WTC11 (cell line): ENCODE measurements at regions not wholly inside any gene's neighbourhood (a gene's known extent, or its start where the extent isn't known, plus 50 kb on each side); places are given as distances from the start of the nearest gene placed in this dataset.
"Not testable (repeated sequence)": the region's sequence is repeated elsewhere in the genome, so short reads cannot be mapped to it uniquely, and the experiment has no call there.

Experiments
- ATAC-seq: fragments of 200-7000 bp; cut with Tn5 transposase; 2 replicates; pipeline ENCODE4 v1.10.0; 2021; ENCODE audit warnings: mild to moderate bottlenecking, moderate library complexity
- CTCF ChIA-PET: fragments of 300-600 bp; sonication (Branson Sonifier 250); formaldehyde crosslinking; loops from one replicate; lab custom pipeline; 2021; ENCODE audit warnings: antibody characterized with exemption; lab: Charles Lee
- POLR2A ChIA-PET: fragments of 350-600 bp; sonication (Branson Sonifier 250); formaldehyde crosslinking; loops from one replicate; lab custom pipeline; 2021; ENCODE audit warnings: antibody characterized with exemption; lab: Charles Lee
- DNase-seq: peaks from one replicate; pipeline ENCODE4 v3.0.0; 2021; ENCODE audit warnings: low spot score
- H3K27ac Mint-ChIP-seq: 2 replicates; pipeline ENCODE4 v1.8.0; 2021; ENCODE audit warnings: mixed read lengths
- H3K27me3 Mint-ChIP-seq: 2 replicates; pipeline ENCODE4 v1.8.0; 2021; ENCODE audit warnings: low read depth, mild to moderate bottlenecking, moderate library complexity, mixed read lengths
- H3K36me3 Mint-ChIP-seq: 2 replicates; pipeline ENCODE4 v1.8.0; 2021; ENCODE audit warnings: mixed read lengths
- H3K4me1 Mint-ChIP-seq: 2 replicates; pipeline ENCODE4 v1.8.0; 2022; ENCODE audit warnings: mixed read lengths
- H3K4me3 Mint-ChIP-seq: 2 replicates; pipeline ENCODE4 v1.8.0; 2021; ENCODE audit warnings: mild to moderate bottlenecking, moderate library complexity, mixed read lengths
- H3K9me3 Mint-ChIP-seq: 2 replicates; pipeline ENCODE4 v1.8.0; 2021; ENCODE audit warnings: mixed read lengths
- ESRRA ChIP-seq: sonication (generic); formaldehyde crosslinking; IDR thresholded peaks from 2 replicates; pipeline ENCODE4 v1.8.1; 2022; ENCODE audit warnings: mild to moderate bottlenecking, missing genetic modification reagents, borderline replicate concordance
- GABPB1 ChIP-seq: sonication (generic); formaldehyde crosslinking; IDR thresholded peaks from 2 replicates; pipeline ENCODE4 v1.8.1; 2023; ENCODE audit warnings: mild to moderate bottlenecking, missing genetic modification reagents
- HMGA2 ChIP-seq: fragments of 250-450 bp; sonication (Bioruptor Pico); IDR thresholded peaks from 2 replicates; pipeline ENCODE4 v1.4.0; 2021; ENCODE audit warnings: mild to moderate bottlenecking, moderate library complexity
- RORB ChIP-seq: fragments of 250-450 bp; sonication (Bioruptor Pico); IDR thresholded peaks from 2 replicates; pipeline ENCODE4 v1.9.0; 2021; ENCODE audit warnings: mild to moderate bottlenecking
- TEAD4 ChIP-seq: sonication (generic); formaldehyde crosslinking; IDR thresholded peaks from 2 replicates; pipeline ENCODE4 v1.8.0; 2022; ENCODE audit warnings: mild to moderate bottlenecking, missing genetic modification reagents
- ZNF219 ChIP-seq: sonication (generic); formaldehyde crosslinking; IDR thresholded peaks from 2 replicates; pipeline ENCODE4 v1.8.0; 2023; ENCODE audit warnings: missing genetic modification reagents, mild to moderate bottlenecking, borderline replicate concordance
- ZNF423 ChIP-seq: fragments of 250-450 bp; sonication (Bioruptor Pico); IDR thresholded peaks from 2 replicates; pipeline ENCODE4 v2.1.2; 2022; ENCODE audit warnings: mild to moderate bottlenecking, moderate library complexity
- TF ChIP-seq, protein P1 (sequence below): sonication (generic); formaldehyde crosslinking; IDR thresholded peaks from 2 replicates; pipeline ENCODE4 v1.8.1; 2023; ENCODE audit warnings: mild to moderate bottlenecking, missing genetic modification reagents, borderline replicate concordance
- TF ChIP-seq, protein P2 (sequence below): fragments of 250-450 bp; sonication (Bioruptor Pico); conservative IDR thresholded peaks from 2 replicates; pipeline ENCODE4 v1.9.0; 2021; ENCODE audit warnings: mild to moderate bottlenecking
- TF ChIP-seq, protein P3 (sequence below): sonication (generic); formaldehyde crosslinking; IDR thresholded peaks from 2 replicates; pipeline ENCODE4 v1.8.1; 2022; ENCODE audit warnings: low read depth, mild to moderate bottlenecking, moderate library complexity, missing genetic modification reagents, borderline replicate concordance
- TF ChIP-seq, protein P4 (sequence below): sonication (generic); formaldehyde crosslinking; IDR thresholded peaks from 2 replicates; pipeline ENCODE4 v1.8.0; 2022; ENCODE audit warnings: mild to moderate bottlenecking, missing genetic modification reagents
- TF ChIP-seq, protein P5 (sequence below): fragments of 250-450 bp; sonication (Bioruptor Pico); IDR thresholded peaks from 2 replicates; pipeline ENCODE4 v1.8.0; 2021; ENCODE audit warnings: mild to moderate bottlenecking

DNA sequence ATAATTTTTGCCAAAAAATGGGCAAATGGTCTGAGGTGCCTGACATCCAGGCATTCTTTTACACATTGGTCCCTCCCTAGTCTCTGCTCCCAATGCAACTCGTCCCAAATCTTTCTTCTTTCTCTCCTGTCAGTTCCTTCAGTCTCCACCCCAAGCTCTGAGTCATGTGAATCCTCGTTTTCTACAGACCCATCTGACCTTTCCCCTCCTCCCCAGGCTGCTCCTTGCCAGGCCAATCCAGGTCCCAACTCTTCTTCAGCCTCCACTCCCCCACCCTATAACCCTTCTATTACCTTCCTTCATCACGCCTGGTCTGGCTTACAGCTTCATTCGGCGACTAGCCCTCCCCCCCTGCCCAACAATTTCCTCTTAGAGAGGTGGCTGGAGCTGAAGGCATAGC is 55.3 kb downstream of the BBS10 start:
- CTCF ChIA-PET, H3K4me3 Mint-ChIP-seq, ATAC-seq, H3K27ac Mint-ChIP-seq, DNase-seq, H3K9me3 Mint-ChIP-seq, POLR2A ChIA-PET, H3K4me1 Mint-ChIP-seq, H3K27me3 Mint-ChIP-seq: not testable (repeated sequence)
- peaks cover 25% of the 10 kb centered on the region for H3K36me3 Mint-ChIP-seq

DNA sequence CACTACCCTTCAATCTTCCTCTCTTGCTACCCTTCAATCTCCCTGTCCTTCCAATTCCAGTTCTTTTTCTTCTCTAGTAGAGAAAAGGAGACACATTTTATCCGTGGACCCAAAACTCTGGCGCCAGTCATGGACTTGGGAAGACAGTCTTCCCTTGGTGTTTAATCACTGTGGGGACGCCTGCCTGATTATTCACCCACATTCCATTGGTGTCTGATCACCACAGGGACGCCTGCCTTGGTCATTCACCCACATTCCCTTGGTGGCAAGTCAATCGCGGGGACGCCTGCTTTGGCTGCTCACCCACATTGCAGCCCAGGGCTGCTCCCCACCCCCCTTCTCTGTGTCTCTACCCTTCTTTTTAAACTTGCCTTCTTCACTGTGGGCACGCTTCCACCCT is 55.9 kb downstream of the BBS10 start:
- CTCF ChIA-PET, H3K4me3 Mint-ChIP-seq, POLR2A ChIA-PET, H3K27ac Mint-ChIP-seq, DNase-seq, H3K27me3 Mint-ChIP-seq, ATAC-seq, H3K4me1 Mint-ChIP-seq, H3K9me3 Mint-ChIP-seq: not testable (repeated sequence)
- H3K36me3 Mint-ChIP-seq, result peaks cover 25% of the 10 kb centered on the region

DNA sequence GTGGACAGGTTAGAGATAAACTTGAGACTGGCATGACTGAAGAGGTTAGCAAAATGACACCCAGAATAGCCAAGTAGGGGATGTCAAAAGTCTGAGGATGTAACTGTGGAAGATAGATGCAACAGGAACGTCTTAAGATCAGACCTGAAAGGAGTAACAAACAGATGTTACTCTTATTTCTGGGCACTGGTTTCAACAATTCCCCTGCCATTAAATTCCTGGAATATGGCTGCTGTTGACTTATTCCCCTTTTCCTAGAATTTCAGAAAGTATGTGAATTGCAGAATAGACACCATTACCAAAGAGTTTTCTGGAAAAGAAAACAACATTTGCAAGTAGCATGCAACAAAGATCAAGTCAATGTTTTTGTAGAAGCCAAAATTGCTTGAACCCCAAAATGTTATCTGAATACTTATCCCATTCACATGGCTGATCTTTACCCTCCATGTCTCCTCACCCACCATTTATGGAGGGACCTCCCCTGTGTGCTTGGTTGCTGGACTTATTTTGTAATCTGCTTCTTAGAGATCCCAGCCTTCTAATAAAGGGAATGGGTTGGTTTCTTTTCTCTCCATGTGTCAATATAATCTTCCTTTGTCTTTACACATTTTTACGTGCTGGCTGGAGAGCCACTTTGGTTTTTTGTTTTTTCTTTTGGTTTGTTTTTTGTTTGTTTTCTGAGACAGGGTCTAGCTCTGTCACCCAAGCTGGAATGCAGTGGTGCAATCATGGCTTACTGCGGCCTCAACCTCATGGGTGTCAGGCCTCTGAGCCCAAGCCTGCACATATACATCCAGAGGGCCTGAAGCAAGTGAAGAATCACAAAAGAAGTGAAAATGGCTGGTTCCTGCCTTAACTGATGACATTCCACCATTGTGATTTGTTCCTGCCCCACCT is 57.0 kb downstream of the BBS10 start:
- no peak for DNase-seq
- no peak overlapping the region for H3K4me3 Mint-ChIP-seq
- ChIA-PET POLR2A (no interaction called here), CTCF (no interaction called here)
- no peaks in the 10 kb centered on the region for H3K27me3 Mint-ChIP-seq
- TF ChIP-seq, protein P1, sequence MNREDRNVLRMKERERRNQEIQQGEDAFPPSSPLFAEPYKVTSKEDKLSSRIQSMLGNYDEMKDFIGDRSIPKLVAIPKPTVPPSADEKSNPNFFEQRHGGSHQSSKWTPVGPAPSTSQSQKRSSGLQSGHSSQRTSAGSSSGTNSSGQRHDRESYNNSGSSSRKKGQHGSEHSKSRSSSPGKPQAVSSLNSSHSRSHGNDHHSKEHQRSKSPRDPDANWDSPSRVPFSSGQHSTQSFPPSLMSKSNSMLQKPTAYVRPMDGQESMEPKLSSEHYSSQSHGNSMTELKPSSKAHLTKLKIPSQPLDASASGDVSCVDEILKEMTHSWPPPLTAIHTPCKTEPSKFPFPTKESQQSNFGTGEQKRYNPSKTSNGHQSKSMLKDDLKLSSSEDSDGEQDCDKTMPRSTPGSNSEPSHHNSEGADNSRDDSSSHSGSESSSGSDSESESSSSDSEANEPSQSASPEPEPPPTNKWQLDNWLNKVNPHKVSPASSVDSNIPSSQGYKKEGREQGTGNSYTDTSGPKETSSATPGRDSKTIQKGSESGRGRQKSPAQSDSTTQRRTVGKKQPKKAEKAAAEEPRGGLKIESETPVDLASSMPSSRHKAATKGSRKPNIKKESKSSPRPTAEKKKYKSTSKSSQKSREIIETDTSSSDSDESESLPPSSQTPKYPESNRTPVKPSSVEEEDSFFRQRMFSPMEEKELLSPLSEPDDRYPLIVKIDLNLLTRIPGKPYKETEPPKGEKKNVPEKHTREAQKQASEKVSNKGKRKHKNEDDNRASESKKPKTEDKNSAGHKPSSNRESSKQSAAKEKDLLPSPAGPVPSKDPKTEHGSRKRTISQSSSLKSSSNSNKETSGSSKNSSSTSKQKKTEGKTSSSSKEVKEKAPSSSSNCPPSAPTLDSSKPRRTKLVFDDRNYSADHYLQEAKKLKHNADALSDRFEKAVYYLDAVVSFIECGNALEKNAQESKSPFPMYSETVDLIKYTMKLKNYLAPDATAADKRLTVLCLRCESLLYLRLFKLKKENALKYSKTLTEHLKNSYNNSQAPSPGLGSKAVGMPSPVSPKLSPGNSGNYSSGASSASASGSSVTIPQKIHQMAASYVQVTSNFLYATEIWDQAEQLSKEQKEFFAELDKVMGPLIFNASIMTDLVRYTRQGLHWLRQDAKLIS (CRISPR knock-in tag), result no peak
- TF ChIP-seq, protein P2, sequence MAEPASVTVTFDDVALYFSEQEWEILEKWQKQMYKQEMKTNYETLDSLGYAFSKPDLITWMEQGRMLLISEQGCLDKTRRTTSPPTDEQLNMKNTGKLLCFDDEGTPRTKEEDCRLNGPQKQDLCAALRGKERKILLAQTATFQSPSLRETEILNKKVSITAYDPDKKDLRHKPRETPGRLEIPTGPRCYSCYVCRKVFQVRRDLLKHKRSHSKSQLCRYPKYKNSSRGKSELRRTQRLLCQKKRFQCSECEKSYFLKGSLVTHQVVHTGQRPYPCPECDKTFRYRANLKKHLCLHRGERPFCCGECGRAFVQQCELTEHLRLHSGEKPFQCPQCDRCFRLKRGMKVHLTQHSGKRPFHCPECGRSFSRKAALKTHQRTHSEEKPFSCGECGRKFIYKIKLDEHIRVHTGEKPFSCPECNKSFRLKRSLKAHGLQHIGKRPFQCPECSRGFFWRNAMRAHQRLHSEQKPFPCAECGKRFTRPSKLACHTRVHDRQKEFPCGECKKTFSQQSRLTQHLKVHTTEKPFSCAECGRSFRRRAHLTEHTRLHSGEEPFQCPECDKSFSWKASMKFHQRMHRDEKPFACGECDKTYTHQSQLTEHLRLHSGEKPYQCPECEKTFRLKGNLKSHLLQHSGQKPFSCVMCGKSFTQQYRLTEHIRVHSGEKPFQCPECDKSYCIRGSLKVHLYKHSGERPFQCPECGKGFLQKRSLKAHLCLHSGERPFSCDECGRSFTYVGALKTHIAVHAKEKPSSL (CRISPR knock-in tag), result no peak
- no peak for TF ChIP-seq RORB (CRISPR knock-in tag)
- TF ChIP-seq, protein P3, sequence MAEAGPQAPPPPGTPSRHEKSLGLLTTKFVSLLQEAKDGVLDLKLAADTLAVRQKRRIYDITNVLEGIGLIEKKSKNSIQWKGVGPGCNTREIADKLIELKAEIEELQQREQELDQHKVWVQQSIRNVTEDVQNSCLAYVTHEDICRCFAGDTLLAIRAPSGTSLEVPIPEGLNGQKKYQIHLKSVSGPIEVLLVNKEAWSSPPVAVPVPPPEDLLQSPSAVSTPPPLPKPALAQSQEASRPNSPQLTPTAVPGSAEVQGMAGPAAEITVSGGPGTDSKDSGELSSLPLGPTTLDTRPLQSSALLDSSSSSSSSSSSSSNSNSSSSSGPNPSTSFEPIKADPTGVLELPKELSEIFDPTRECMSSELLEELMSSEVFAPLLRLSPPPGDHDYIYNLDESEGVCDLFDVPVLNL (CRISPR knock-in tag), result no peak
- TF ChIP-seq, protein P4, sequence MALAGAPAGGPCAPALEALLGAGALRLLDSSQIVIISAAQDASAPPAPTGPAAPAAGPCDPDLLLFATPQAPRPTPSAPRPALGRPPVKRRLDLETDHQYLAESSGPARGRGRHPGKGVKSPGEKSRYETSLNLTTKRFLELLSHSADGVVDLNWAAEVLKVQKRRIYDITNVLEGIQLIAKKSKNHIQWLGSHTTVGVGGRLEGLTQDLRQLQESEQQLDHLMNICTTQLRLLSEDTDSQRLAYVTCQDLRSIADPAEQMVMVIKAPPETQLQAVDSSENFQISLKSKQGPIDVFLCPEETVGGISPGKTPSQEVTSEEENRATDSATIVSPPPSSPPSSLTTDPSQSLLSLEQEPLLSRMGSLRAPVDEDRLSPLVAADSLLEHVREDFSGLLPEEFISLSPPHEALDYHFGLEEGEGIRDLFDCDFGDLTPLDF (CRISPR knock-in tag), result no peak
- TF ChIP-seq GABPB1 (CRISPR knock-in tag), result no peak
- TF ChIP-seq TEAD4 (CRISPR knock-in tag), result no peak
- no peak for TF ChIP-seq ESRRA (CRISPR knock-in tag)
- no peak for TF ChIP-seq HMGA2 (CRISPR knock-in tag)
- TF ChIP-seq, protein P5, sequence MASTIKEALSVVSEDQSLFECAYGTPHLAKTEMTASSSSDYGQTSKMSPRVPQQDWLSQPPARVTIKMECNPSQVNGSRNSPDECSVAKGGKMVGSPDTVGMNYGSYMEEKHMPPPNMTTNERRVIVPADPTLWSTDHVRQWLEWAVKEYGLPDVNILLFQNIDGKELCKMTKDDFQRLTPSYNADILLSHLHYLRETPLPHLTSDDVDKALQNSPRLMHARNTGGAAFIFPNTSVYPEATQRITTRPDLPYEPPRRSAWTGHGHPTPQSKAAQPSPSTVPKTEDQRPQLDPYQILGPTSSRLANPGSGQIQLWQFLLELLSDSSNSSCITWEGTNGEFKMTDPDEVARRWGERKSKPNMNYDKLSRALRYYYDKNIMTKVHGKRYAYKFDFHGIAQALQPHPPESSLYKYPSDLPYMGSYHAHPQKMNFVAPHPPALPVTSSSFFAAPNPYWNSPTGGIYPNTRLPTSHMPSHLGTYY (CRISPR knock-in tag), result no peak
- no peak for TF ChIP-seq ZNF423 (CRISPR knock-in tag)
- no peak for TF ChIP-seq ZNF219 (CRISPR knock-in tag)
- TF ChIP-seq, all 79 proteins: peak for 0
- Mint-ChIP-seq H3K9me3 (no peaks in the 10 kb centered on the region; the same call in none of the 2 replicates), H3K36me3 (peaks cover 25% of the 10 kb centered on the region), H3K4me1 (no peaks in the 10 kb centered on the region), H3K27ac (no peak overlapping the region)
- no peak for ATAC-seq
